HG02885 (cell line): ENCODE measurements at regions not wholly inside any gene's neighbourhood (a gene's known extent, or its start where the extent isn't known, plus 50 kb on each side); places are given as distances from the start of the nearest gene placed in this dataset.

Experiments used
- ATAC-seq: cut with Tn5 transposase; IDR thresholded peaks from one replicate; pipeline ENCODE4 v1.9.1; 2021; ENCODE audit warnings: mild to moderate bottlenecking; ENCODE audit not compliant: unreplicated experiment, poor library complexity

GRCh38 chr1:217014066-217014465, 290.8 kb upstream of the ESRRG start:
- no peak for ATAC-seq

- ATAC-seq = no peak
Measured at GRCh38 chr1:217012659-217013058, 289.4 kb upstream of the ESRRG start.

- ATAC-seq = no peak
Measured at GRCh38 chr1:217011097-217011496, 287.9 kb upstream of the ESRRG start.

GRCh38 chr1:217010253-217010652, 287.0 kb upstream of the ESRRG start:
- ATAC-seq = no peak

GRCh38 chr1:217009376-217009775, 286.1 kb upstream of the ESRRG start:
- ATAC-seq = no peak

GRCh38 chr1:217004776-217005436, 281.7 kb upstream of the ESRRG start:
- no peak for ATAC-seq

GRCh38 chr1:217003355-217003754, 280.1 kb upstream of the ESRRG start:
- ATAC-seq = no peak

GRCh38 chr1:216997831-216998230, 274.6 kb upstream of the ESRRG start:
- ATAC-seq = no peak

GRCh38 chr1:216997069-216997468, 273.8 kb upstream of the ESRRG start:
- ATAC-seq = no peak

GRCh38 chr1:216984536-216984935, 261.3 kb upstream of the ESRRG start:
- ATAC-seq = no peak

GRCh38 chr1:216983823-216984222, 260.6 kb upstream of the ESRRG start:
- ATAC-seq = no peak

- ATAC-seq = no peak
Measured at GRCh38 chr1:216961516-216961915, 238.3 kb upstream of the ESRRG start.

GRCh38 chr1:216960716-216961115, 237.5 kb upstream of the ESRRG start:
- ATAC-seq = no peak

GRCh38 chr1:216958569-216958968, 235.3 kb upstream of the ESRRG start:
- no peak for ATAC-seq

- ATAC-seq = no peak
Measured at GRCh38 chr1:216953495-216953894, 230.3 kb upstream of the ESRRG start.

GRCh38 chr1:216952864-216953263, 229.6 kb upstream of the ESRRG start:
- no peak for ATAC-seq

- no peak for ATAC-seq
Measured at GRCh38 chr1:216945538-216946080, 222.4 kb upstream of the ESRRG start.

- no peak for ATAC-seq
Measured at GRCh38 chr1:216944864-216945510, 221.8 kb upstream of the ESRRG start.

GRCh38 chr1:216937491-216937890, 214.3 kb upstream of the ESRRG start:
- no peak for ATAC-seq

- no peak for ATAC-seq
Measured at GRCh38 chr1:216936779-216937178, 213.6 kb upstream of the ESRRG start.

- no peak for ATAC-seq
Measured at GRCh38 chr1:216935901-216936300, 212.7 kb upstream of the ESRRG start.

- ATAC-seq = no peak
Measured at GRCh38 chr1:216932424-216932823, 209.2 kb upstream of the ESRRG start.
